ENCODE measurements at regions not wholly inside any gene's neighbourhood (a gene's known extent, or its start where the extent isn't known, plus 50 kb on each side); places are given as distances from the start of the nearest gene placed in this dataset.
A peak's percentile ranks its signal among the peaks of the same experiment; 100 is the strongest.

- Histone ChIP-seq H3K4me1 (no peaks in the 10 kb centered on the region), H3K36me3 (no peaks in the 10 kb centered on the region), H3K9me3 (no peaks in the 10 kb centered on the region), H3K4me3 (ENCODE audit: low read depth, low read length) (no peak overlapping the region), H3K27me3 (no peaks in the 10 kb centered on the region)
- TF ChIP-seq CTCF (IDR thresholded peaks at IDR 0.05; ENCODE audit: low read depth, low read length), result no peak
- no peak for DNase-seq
Measured at GRCh38 chr5:110854200-110854599, 115.4 kb downstream of the SLC25A46 start.

GRCh38 chr5:110855961-110856360, 117.2 kb downstream of the SLC25A46 start:
- no peaks in the 10 kb centered on the region for H3K27me3 ChIP-seq
- DNase-seq, result no peak
- H3K9me3 ChIP-seq, result no peaks in the 10 kb centered on the region
- TF ChIP-seq CTCF (IDR thresholded peaks at IDR 0.05; ENCODE audit: low read depth, low read length), result no peak
- H3K36me3 ChIP-seq, result no peaks in the 10 kb centered on the region
- no peak overlapping the region for H3K4me3 ChIP-seq (ENCODE audit: low read depth, low read length)
- H3K4me1 ChIP-seq, result no peaks in the 10 kb centered on the region

- H3K27me3 ChIP-seq, result peaks cover 31% of the 10 kb centered on the region
- no peak overlapping the region for H3K4me3 ChIP-seq (ENCODE audit: low read depth, low read length)
- peak; percentile 82 for TF ChIP-seq CTCF (IDR thresholded peaks at IDR 0.05; ENCODE audit: low read depth, low read length)
- no peaks in the 10 kb centered on the region for H3K36me3 ChIP-seq
- H3K4me1 ChIP-seq, result no peaks in the 10 kb centered on the region
- DNase-seq, result peak; percentile 47
- H3K9me3 ChIP-seq, result no peaks in the 10 kb centered on the region
Measured at GRCh38 chr5:110865400-110866094, 126.7 kb downstream of the SLC25A46 start.

GRCh38 chr5:110869927-110870326, 131.1 kb downstream of the SLC25A46 start:
- no peaks in the 10 kb centered on the region for H3K9me3 ChIP-seq
- peaks cover 16% of the 10 kb centered on the region for H3K27me3 ChIP-seq
- no peaks in the 10 kb centered on the region for H3K36me3 ChIP-seq
- no peak for DNase-seq
- no peak for TF ChIP-seq CTCF (IDR thresholded peaks at IDR 0.05; ENCODE audit: low read depth, low read length)
- no peaks in the 10 kb centered on the region for H3K4me1 ChIP-seq
- H3K4me3 ChIP-seq (ENCODE audit: low read depth, low read length), result no peak overlapping the region

- H3K9me3 ChIP-seq, result no peaks in the 10 kb centered on the region
- H3K27me3 ChIP-seq, result peaks cover 16% of the 10 kb centered on the region
- DNase-seq, result no peak
- no peak for TF ChIP-seq CTCF (IDR thresholded peaks at IDR 0.05; ENCODE audit: low read depth, low read length)
- H3K36me3 ChIP-seq, result no peaks in the 10 kb centered on the region
- no peak overlapping the region for H3K4me3 ChIP-seq (ENCODE audit: low read depth, low read length)
- H3K4me1 ChIP-seq, result no peaks in the 10 kb centered on the region
Measured at GRCh38 chr5:110872200-110872599, 133.4 kb downstream of the SLC25A46 start.

- H3K4me1 ChIP-seq, result no peaks in the 10 kb centered on the region
- H3K27me3 ChIP-seq, result peaks cover 16% of the 10 kb centered on the region
- no peak for DNase-seq
- H3K4me3 ChIP-seq (ENCODE audit: low read depth, low read length), result no peak overlapping the region
- TF ChIP-seq CTCF (IDR thresholded peaks at IDR 0.05; ENCODE audit: low read depth, low read length), result no peak
- H3K36me3 ChIP-seq, result no peaks in the 10 kb centered on the region
- no peaks in the 10 kb centered on the region; the same call in 1 of the 2 replicates for H3K9me3 ChIP-seq
Measured at GRCh38 chr5:110872963-110873362, 134.2 kb downstream of the SLC25A46 start.
